Spleen (tissue), 7 donors: ENCODE measurements at regions not wholly inside any gene's neighbourhood (a gene's known extent, or its start where the extent isn't known, plus 50 kb on each side); places are given as distances from the start of the nearest gene placed in this dataset.

ENCODE experiments used
- CTCF ChIP-seq, 11 experiments: fragments of 200-600 bp in 7 of 11; fragments of 450-650 bp in 4 of 11; sonication (generic) in 4 of 11; IDR thresholded peaks in 8 of 11; conservative IDR thresholded peaks in 3 of 11; 1 replicate in 7 of 11; 2 replicates in 4 of 11; pipeline versions ENCODE4 v1.4.0 to v1.8.0; 2016 to 2021; ENCODE audit warnings: antibody characterized with exemption in 11 of 11, inconsistent platforms in 4 of 11, mild to moderate bottlenecking in 1 of 11
- POLR2AphosphoS5 ChIP-seq, 3 donors: sonication (generic); formaldehyde crosslinking; IDR thresholded peaks; one replicate each; pipeline ENCODE4 v1.5.1; 2017; ENCODE audit warnings: antibody characterized with exemption in 3 of 3
- donor health status: DM: no; HTN: no; CAD: no; lungs with moderate emphysema.
- donor health status: DM: no; HTN: no; CAD: no.
- donor health status: DM: no; HTN: no; CAD: no.

- TF ChIP-seq CTCF (IDR thresholded peaks at IDR 0.05 in 8 of 11, conservative IDR thresholded peaks at IDR 0.05 in 3 of 11) = no peak
- no peak for TF ChIP-seq POLR2AphosphoS5 (IDR thresholded peaks at IDR 0.05)
These were observed 526.3 kb upstream of the LRRTM1 start for GRCh38 chr2:80830891-80831290.
